ENCODE measurements at regions not wholly inside any gene's neighbourhood (a gene's known extent, or its start where the extent isn't known, plus 50 kb on each side); places are given as distances from the start of the nearest gene placed in this dataset.

- intact Hi-C loops (cut with micrococcal nuclease), result no loop called here
- H3K36me3 ChIP-seq (ENCODE audit: control insufficient read depth, insufficient read depth, low read length), result no peaks in the 10 kb centered on the region
- POLR2A ChIA-PET (ENCODE audit: unreplicated experiment), result interaction anchor here (0.5 kb wide), 1 partner anchor 418 kb away, joined by 4 read pairs; no protein-coding TSS in a partner anchor
Measured at GRCh38 chr3:72697717-72698116, 150.5 kb downstream of the SHQ1 start.

More at GRCh38 chr3:72697717-72698116, 150.5 kb downstream of the SHQ1 start:
- Histone ChIP-seq H4K5ac (ENCODE audit: low read depth, low read length) (no peak overlapping the region), H3K14ac (replicated peaks; ENCODE audit: low read depth, low read length) (no peak overlapping the region), H2BK15ac (ENCODE audit: low read depth, low read length) (no peak overlapping the region), H3K56ac (ENCODE audit: extremely low read depth, insufficient read depth, low read length) (no peak overlapping the region), H2AFZ (replicated peaks; ENCODE audit: low read length, poor library complexity) (no peak overlapping the region), H3K9me3 (ENCODE audit: control insufficient read depth, insufficient read depth, low read length) (no peaks in the 10 kb centered on the region), H3K4me1 (ENCODE audit: control insufficient read depth, insufficient read depth, low read length) (0 out of 2 replicates have a peak, but pooled peaks cover 1% of the 10 kb centered on the region), H3K23ac (ENCODE audit: low read depth, low read length) (no peak overlapping the region), H3K18ac (ENCODE audit: low read depth, low read length) (no peak overlapping the region), H4K20me1 (ENCODE audit: insufficient read depth, low read length) (no peaks in the 10 kb centered on the region), H4K91ac (ENCODE audit: insufficient read depth, low read depth, low read length) (no peak overlapping the region), H3K27me3 (ENCODE audit: control insufficient read depth, insufficient read depth, low read length) (peaks cover 32% of the 10 kb centered on the region), H2BK120ac (ENCODE audit: low read depth, low read length) (no peak overlapping the region), H3K9ac (ENCODE audit: low read depth, low read length) (no peak overlapping the region), H3K79me1 (ENCODE audit: low read depth in 1 of 2, low read length in 2 of 2) (no peaks in the 10 kb centered on the region), H2BK5ac (ENCODE audit: low read depth, low read length, poor library complexity, severe bottlenecking) (no peak overlapping the region), H2BK20ac (ENCODE audit: low read depth, low read length) (no peak overlapping the region), H4K8ac (ENCODE audit: low read depth in 2 of 2, low read length in 2 of 2) (no peak overlapping the region), H3K4me2 (ENCODE audit: low read depth, low read length) (no peak overlapping the region), H3K4me3 (ENCODE audit: insufficient read depth, low read depth, low read length) (no peak overlapping the region), H3K4ac (ENCODE audit: low read depth, low read length) (no peak overlapping the region), H2AK5ac (ENCODE audit: low read depth, low read length) (no peak overlapping the region), H3K9me1 (ENCODE audit: insufficient read depth, low read length) (no peaks in the 10 kb centered on the region), H2AK9ac (replicated peaks; ENCODE audit: low read depth, low read length, poor library complexity) (no peak overlapping the region), H3K27ac (ENCODE audit: insufficient read depth, low read length) (no peak overlapping the region)
- no TSS peak for BruUV-seq (replicated peaks)
- no peak for ATAC-seq (ENCODE audit: low read depth)
- dilution Hi-C loops (cut with HindIII; ENCODE audit: low sequenced_read_pairs, unreplicated experiment), result no loop called here
- in situ Hi-C loops (cut with MboI; ENCODE audit: low sequenced_read_pairs), result no loop called here
- TF ChIP-seq USF2 (IDR thresholded peaks at IDR 0.05; ENCODE audit: low read depth, low read length), result no peak
- no peak for TF ChIP-seq NFE2L2 (IDR thresholded peaks at IDR 0.05; ENCODE audit: low read depth, low read length)
- no peak for TF ChIP-seq RCOR1 (IDR thresholded peaks at IDR 0.05; ENCODE audit: insufficient replicate concordance, low read length)
- no peak for TF ChIP-seq MXI1 (IDR thresholded peaks at IDR 0.05; ENCODE audit: borderline replicate concordance, low read depth, low read length)
- TF ChIP-seq FOS (IDR thresholded peaks at IDR 0.05; ENCODE audit: low read depth, low read length), result no peak
- DNase-seq, result no peak
- WGBS, 2 experiments (ENCODE audit: extremely low coverage in 2 of 2, insufficient read length in 1 of 2), result 14% methylated on average over 1 of the region's 2 CpGs; no CpG with 5 or more reads in 1 of the 2 experiments
- CTCF ChIA-PET, result no interaction called here

Data from IMR-90 (cell line).